Endothelial cell of umbilical vein (primary cell): ENCODE measurements at regions not wholly inside any gene's neighbourhood (a gene's known extent, or its start where the extent isn't known, plus 50 kb on each side); places are given as distances from the start of the nearest gene placed in this dataset.

ENCODE experiments used
- BruUV-seq: library from RNA; stranded (reverse); fragments of 400-500 nt; replicated peaks from 2 replicates; lab custom pipeline; 2021; lab: Mats Ljungman, UMichigan
- CTCF ChIA-PET: fragments of 300-600, 350-600 bp; sonication (Branson Sonifier 250); formaldehyde crosslinking; loops from one replicate; lab custom pipeline; 2021; ENCODE audit warnings: antibody characterized with exemption, inconsistent platforms; lab: Charles Lee
- POLR2A ChIA-PET: fragments of 300-600, 350-600 bp; sonication (Branson Sonifier 250); formaldehyde crosslinking; loops from one replicate; lab custom pipeline; 2021; ENCODE audit warnings: antibody characterized with exemption, inconsistent platforms; lab: Charles Lee
- DNase-seq: peaks from one replicate; pipeline ENCODE4 v3.0.0-alpha.2; 2011; ENCODE audit warnings: low read depth, low spot score
- FAIRE-seq: peaks from 2 replicates; lab custom pipeline; 2011; peaks lifted over from hg19 to GRCh38; lab: Jason Lieb, UNC
- H2AFZ ChIP-seq: 2 replicates; pipeline ENCODE4 v1.6.0; 2012; ENCODE audit warnings: low read depth, low read length, control low read depth, inconsistent platforms
- H3K27ac ChIP-seq: 2 replicates; pipeline ENCODE4 v1.5.1; 2011; ENCODE audit warnings: low read depth, mild to moderate bottlenecking, control low read depth, low read length, moderate library complexity; ENCODE audit not compliant: insufficient read depth
- H3K27me3 ChIP-seq, 2 experiments: 2 replicates each; pipeline versions ENCODE4 v1.6.0 to v1.6.1; 2011; ENCODE audit warnings: low read length in 2 of 2, mixed read lengths in 1 of 2; ENCODE audit not compliant: control insufficient read depth in 2 of 2, insufficient read depth in 2 of 2
- H3K36me3 ChIP-seq, 2 experiments: 2 replicates in 1 of 2; 3 replicates in 1 of 2; pipeline ENCODE4 v1.5.1; 2011; ENCODE audit warnings: low read length in 2 of 2, mild to moderate bottlenecking in 1 of 2, moderate library complexity in 1 of 2; ENCODE audit not compliant: control insufficient read depth in 2 of 2, insufficient read depth in 2 of 2; ENCODE audit errors: extremely low read depth in 1 of 2
- H3K4me1 ChIP-seq: 3 replicates; pipeline ENCODE4 v1.5.1; 2011; ENCODE audit warnings: mild to moderate bottlenecking, low read length; ENCODE audit not compliant: control insufficient read depth, insufficient read depth; ENCODE audit errors: extremely low read depth
- H3K4me2 ChIP-seq: 2 replicates; pipeline ENCODE4 v1.6.1; 2011; ENCODE audit warnings: low read length, control low read depth, mixed read lengths; ENCODE audit not compliant: insufficient read depth
- H3K4me3 ChIP-seq, 3 experiments: fragments of 200-600 bp in 1 of 3; sonication (generic), shearing (Covaris generic) in 1 of 3; replicated peaks in 1 of 3; 2 replicates each; pipeline ENCODE4 v1.5.1; 2011 to 2016; ENCODE audit warnings: control low read depth in 3 of 3, low read length in 3 of 3, mild to moderate bottlenecking in 2 of 3, inconsistent platforms in 1 of 3, low read depth in 1 of 3, moderate library complexity in 1 of 3; ENCODE audit not compliant: insufficient read depth in 1 of 3
- H3K79me2 ChIP-seq: 2 replicates; pipeline ENCODE4 v1.6.0; 2012; ENCODE audit warnings: low read length, inconsistent platforms; ENCODE audit not compliant: control insufficient read depth, insufficient read depth
- H3K9ac ChIP-seq: replicated peaks from 2 replicates; pipeline ENCODE3; 2011; ENCODE audit warnings: low read length, control low read depth; ENCODE audit not compliant: insufficient read depth; ENCODE audit errors: extremely low read depth
- H3K9me1 ChIP-seq: replicated peaks from 3 replicates; pipeline ENCODE4 v1.6.0; 2011; ENCODE audit warnings: mild to moderate bottlenecking, low read length; ENCODE audit not compliant: control insufficient read depth, insufficient read depth; ENCODE audit errors: extremely low read depth
- H3K9me3 ChIP-seq: replicated peaks from 2 replicates; pipeline ENCODE4 v1.5.1; 2012; ENCODE audit warnings: low read length, inconsistent platforms; ENCODE audit not compliant: control insufficient read depth, insufficient read depth
- H4K20me1 ChIP-seq: replicated peaks from 2 replicates; pipeline ENCODE3; 2011; ENCODE audit warnings: mild to moderate bottlenecking, low read length; ENCODE audit not compliant: control insufficient read depth, insufficient read depth; ENCODE audit errors: extremely low read depth
- EZH2 ChIP-seq: IDR thresholded peaks from 2 replicates; pipeline ENCODE4 v1.6.1; 2012; ENCODE audit warnings: borderline replicate concordance, low read depth, mild to moderate bottlenecking, moderate library complexity, low read length, inconsistent platforms; ENCODE audit not compliant: severe bottlenecking
- FOS ChIP-seq: IDR thresholded peaks from 2 replicates; pipeline ENCODE4 v1.6.1; 2011; ENCODE audit warnings: mild to moderate bottlenecking, low read length, moderate library complexity, borderline replicate concordance; ENCODE audit not compliant: insufficient read depth
- GATA2 ChIP-seq: IDR thresholded peaks from 2 replicates; pipeline ENCODE4 v1.7.0; 2011; ENCODE audit warnings: low read depth, mild to moderate bottlenecking, moderate library complexity, mixed read lengths, low read length; ENCODE audit not compliant: insufficient read length, insufficient read depth
- JUN ChIP-seq: IDR thresholded peaks from 2 replicates; pipeline ENCODE4 v1.6.1; 2011; ENCODE audit warnings: borderline replicate concordance, low read depth; ENCODE audit not compliant: insufficient read length, insufficient read depth
- MYC ChIP-seq: IDR thresholded peaks from one replicate; pipeline ENCODE4 v1.6.1; 2011; ENCODE audit warnings: mild to moderate bottlenecking, low read depth, low read length
- POLR2A ChIP-seq: IDR thresholded peaks from 2 replicates; pipeline ENCODE4 v1.6.1; 2012; ENCODE audit warnings: low read depth, mild to moderate bottlenecking, control low read depth, low read length
- POLR2AphosphoS5 ChIP-seq: IDR thresholded peaks from 2 replicates; pipeline ENCODE4 v1.6.1; 2012; ENCODE audit warnings: low read depth, mild to moderate bottlenecking, control low read depth, low read length, moderate library complexity; ENCODE audit not compliant: insufficient read depth
- dilution Hi-C: fragments of 300-500 bp; cut with MboI; formaldehyde crosslinking; loops from one replicate; pipeline ENCODE4 v1.15.0; 2019; ENCODE audit warnings: low sequenced_read_pairs; ENCODE audit not compliant: extremely low pct_ligation_motif_present
- intact Hi-C: fragments of 100-400 bp; cut with micrococcal nuclease; formaldehyde crosslinking; loops from one replicate; pipeline ENCODE4 v1.10.0; 2022
- TF ChIP-seq, protein P1 (sequence below), 2 donors: IDR thresholded peaks; 1 replicate in 1 of 2; 2 replicates in 1 of 2; pipeline ENCODE4 v1.5.1; 2011; ENCODE audit warnings: low read length in 2 of 2, mild to moderate bottlenecking in 2 of 2, moderate library complexity in 2 of 2, control low read depth in 1 of 2, inconsistent platforms in 1 of 2, low read depth in 1 of 2; ENCODE audit not compliant: insufficient read depth in 1 of 2; ENCODE audit errors: extremely low read depth in 1 of 2
- TF ChIP-seq, protein P2 (sequence below): IDR thresholded peaks from 2 replicates; pipeline ENCODE4 v1.6.1; 2011; ENCODE audit not compliant: insufficient read depth, insufficient read length

DNA sequence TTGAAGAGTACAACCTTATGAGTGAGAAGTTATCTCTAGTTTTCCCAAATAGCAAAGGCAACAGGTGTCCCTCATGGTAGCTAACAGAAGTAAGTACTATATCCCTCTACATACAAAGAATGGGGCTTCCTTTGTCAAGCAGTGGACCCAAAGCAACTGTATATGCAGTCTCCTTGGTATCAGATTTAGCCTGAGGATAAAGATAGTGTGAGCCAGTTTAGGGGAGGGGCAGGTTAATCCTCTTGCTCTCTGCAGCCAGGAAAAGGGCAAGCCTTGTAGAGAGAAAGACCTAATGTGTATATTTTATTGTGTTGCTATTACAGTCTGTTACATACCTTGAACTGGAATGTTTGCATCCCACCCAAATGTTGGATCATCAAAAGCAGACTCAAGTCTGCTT lies 117.9 kb upstream of the COL8A1 start:
- dilution Hi-C loops, result no loop called here
- ChIA-PET POLR2A (no interaction called here), CTCF (interaction anchor here (0.8 kb wide), 1 partner anchor 11 kb away, joined by 3 read pairs; no protein-coding TSS in a partner anchor)
- no peak overlapping the region for H3K4me3 ChIP-seq
- BruUV-seq, result no TSS peak
- intact Hi-C loops, result no loop called here
- H3K4me1 ChIP-seq, result peaks cover 13% of the 10 kb centered on the region
- H3K9me3 ChIP-seq, result no peaks in the 10 kb centered on the region
- no peak for DNase-seq
- no peak overlapping the region for H3K4me2 ChIP-seq
- no peak for FAIRE-seq
- H4K20me1 ChIP-seq, result no peaks in the 10 kb centered on the region
- H3K9ac ChIP-seq, result no peak overlapping the region
- TF ChIP-seq JUN, result no peak
- no peak for TF ChIP-seq FOS
- TF ChIP-seq EZH2, result no peak
- TF ChIP-seq, protein P1, sequence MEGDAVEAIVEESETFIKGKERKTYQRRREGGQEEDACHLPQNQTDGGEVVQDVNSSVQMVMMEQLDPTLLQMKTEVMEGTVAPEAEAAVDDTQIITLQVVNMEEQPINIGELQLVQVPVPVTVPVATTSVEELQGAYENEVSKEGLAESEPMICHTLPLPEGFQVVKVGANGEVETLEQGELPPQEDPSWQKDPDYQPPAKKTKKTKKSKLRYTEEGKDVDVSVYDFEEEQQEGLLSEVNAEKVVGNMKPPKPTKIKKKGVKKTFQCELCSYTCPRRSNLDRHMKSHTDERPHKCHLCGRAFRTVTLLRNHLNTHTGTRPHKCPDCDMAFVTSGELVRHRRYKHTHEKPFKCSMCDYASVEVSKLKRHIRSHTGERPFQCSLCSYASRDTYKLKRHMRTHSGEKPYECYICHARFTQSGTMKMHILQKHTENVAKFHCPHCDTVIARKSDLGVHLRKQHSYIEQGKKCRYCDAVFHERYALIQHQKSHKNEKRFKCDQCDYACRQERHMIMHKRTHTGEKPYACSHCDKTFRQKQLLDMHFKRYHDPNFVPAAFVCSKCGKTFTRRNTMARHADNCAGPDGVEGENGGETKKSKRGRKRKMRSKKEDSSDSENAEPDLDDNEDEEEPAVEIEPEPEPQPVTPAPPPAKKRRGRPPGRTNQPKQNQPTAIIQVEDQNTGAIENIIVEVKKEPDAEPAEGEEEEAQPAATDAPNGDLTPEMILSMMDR (IDR thresholded peaks at IDR 0.05; ENCODE audit: extremely low read depth in 1 of 2, insufficient read depth in 1 of 2, low read depth in 1 of 2, low read length in 2 of 2), result no peak
- TF ChIP-seq GATA2, result no peak
- no peaks in the 10 kb centered on the region for H3K36me3 ChIP-seq
- no peaks in the 10 kb centered on the region for H3K27me3 ChIP-seq
- H3K9me1 ChIP-seq, result no peaks in the 10 kb centered on the region
- no peak overlapping the region for H2AFZ ChIP-seq
- no peaks in the 10 kb centered on the region for H3K79me2 ChIP-seq
- H3K27ac ChIP-seq, result no peak overlapping the region

DNA sequence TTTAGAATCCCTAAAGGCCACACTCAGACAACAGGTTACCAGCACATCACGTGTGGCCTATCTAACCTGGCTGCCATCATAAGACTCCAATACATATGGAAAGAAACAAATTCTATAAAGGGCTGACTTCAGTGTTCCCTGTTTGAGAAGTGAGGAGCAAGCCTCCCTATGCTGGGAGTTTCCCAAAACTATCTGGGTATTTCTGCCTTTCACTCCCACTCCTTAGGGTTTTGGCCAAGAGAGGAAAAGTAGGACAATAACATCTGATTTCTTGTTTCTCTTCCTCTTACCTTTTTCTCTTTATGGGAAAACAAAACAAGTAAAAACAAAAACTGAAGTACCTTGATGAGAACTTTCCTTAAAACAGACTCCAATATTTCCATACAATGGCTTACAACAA lies 121.5 kb upstream of the COL8A1 start:
- Histone ChIP-seq H3K9me3 (no peaks in the 10 kb centered on the region), H3K27ac (no peak overlapping the region), H3K9ac (no peak overlapping the region), H3K9me1 (no peaks in the 10 kb centered on the region), H3K36me3 (no peaks in the 10 kb centered on the region), H3K79me2 (no peaks in the 10 kb centered on the region), H2AFZ (peak overlapping the region; percentile 13), H3K27me3 (no peaks in the 10 kb centered on the region), H3K4me2 (no peak overlapping the region), H3K4me3 (no peak overlapping the region), H3K4me1 (peaks cover 10% of the 10 kb centered on the region), H4K20me1 (no peaks in the 10 kb centered on the region)
- ChIA-PET CTCF (no interaction called here), POLR2A (no interaction called here)
- no peak for TF ChIP-seq FOS
- no peak for TF ChIP-seq EZH2
- no peak for TF ChIP-seq POLR2AphosphoS5
- no peak for TF ChIP-seq GATA2
- TF ChIP-seq, protein P2, sequence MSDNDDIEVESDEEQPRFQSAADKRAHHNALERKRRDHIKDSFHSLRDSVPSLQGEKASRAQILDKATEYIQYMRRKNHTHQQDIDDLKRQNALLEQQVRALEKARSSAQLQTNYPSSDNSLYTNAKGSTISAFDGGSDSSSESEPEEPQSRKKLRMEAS, result no peak
- TF ChIP-seq, protein P1 (IDR thresholded peaks at IDR 0.05; ENCODE audit: extremely low read depth in 1 of 2, insufficient read depth in 1 of 2, low read depth in 1 of 2, low read length in 2 of 2), result no peak
- TF ChIP-seq MYC, result no peak
- no peak for TF ChIP-seq JUN
- no peak for TF ChIP-seq POLR2A
- dilution Hi-C loops (no loop called here), intact Hi-C loops (no loop called here)
- FAIRE-seq (no peak), DNase-seq (no peak)
- BruUV-seq, result no TSS peak
